GM12892 (cell line): ENCODE measurements at regions not wholly inside any gene's neighbourhood (a gene's known extent, or its start where the extent isn't known, plus 50 kb on each side); places are given as distances from the start of the nearest gene placed in this dataset.
"Not testable (repeated sequence)": the region's sequence is repeated elsewhere in the genome, so short reads cannot be mapped to it uniquely, and the experiment has no call there.

Experiments used
- POLR2A ChIP-seq: IDR thresholded peaks from 2 replicates; pipeline ENCODE4 v1.6.1; 2011; ENCODE audit warnings: low read depth, low read length, control low read depth
- POLR2AphosphoS5 ChIP-seq: IDR thresholded peaks from 2 replicates; pipeline ENCODE4 v1.6.1; 2011; ENCODE audit warnings: low read depth, low read length, control low read depth
- TAF1 ChIP-seq: IDR thresholded peaks from 2 replicates; pipeline ENCODE4 v1.6.1; 2011; ENCODE audit warnings: low read depth, mild to moderate bottlenecking, control low read depth, low read length, borderline replicate concordance

DNA sequence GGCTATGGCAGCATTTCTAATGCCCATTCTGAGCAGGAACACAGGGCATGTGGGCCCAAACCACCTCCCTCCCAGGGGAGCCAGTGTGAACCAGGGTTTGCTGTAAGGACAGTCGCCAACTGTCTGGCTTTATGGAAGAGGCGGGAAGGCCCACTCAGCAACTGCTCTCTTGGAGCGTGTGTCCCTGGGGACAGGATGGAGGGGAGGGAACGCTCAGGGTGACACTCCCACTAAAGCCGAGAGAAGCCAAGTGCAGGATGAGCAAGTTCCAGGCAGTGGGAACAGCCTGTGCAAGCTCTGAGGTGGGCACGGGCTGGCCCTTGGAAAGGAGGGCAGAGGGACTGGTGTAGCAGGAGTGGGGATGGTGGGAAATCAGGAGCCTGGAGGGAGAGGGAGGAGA, 233.0 kb upstream of the FRG2C start:
- TF ChIP-seq POLR2A, TAF1, POLR2AphosphoS5: not testable (repeated sequence)
